GM23248 (cell line): ENCODE measurements at regions not wholly inside any gene's neighbourhood (a gene's known extent, or its start where the extent isn't known, plus 50 kb on each side); places are given as distances from the start of the nearest gene placed in this dataset.

Source experiments
- EZH2 ChIP-seq: fragments of 200-600 bp; sonication (generic); IDR thresholded peaks from 2 replicates; pipeline ENCODE4 v1.6.1; 2018; ENCODE audit warnings: antibody characterized with exemption, mild to moderate bottlenecking; ENCODE audit not compliant: insufficient read depth, poor library complexity, severe bottlenecking
- EZH2phosphoT487 ChIP-seq: fragments of 200-600 bp; sonication (generic); IDR thresholded peaks from 2 replicates; pipeline ENCODE4 v1.6.1; 2018; ENCODE audit warnings: antibody characterized with exemption, moderate library complexity, mild to moderate bottlenecking, low read depth; ENCODE audit not compliant: insufficient read depth

DNA sequence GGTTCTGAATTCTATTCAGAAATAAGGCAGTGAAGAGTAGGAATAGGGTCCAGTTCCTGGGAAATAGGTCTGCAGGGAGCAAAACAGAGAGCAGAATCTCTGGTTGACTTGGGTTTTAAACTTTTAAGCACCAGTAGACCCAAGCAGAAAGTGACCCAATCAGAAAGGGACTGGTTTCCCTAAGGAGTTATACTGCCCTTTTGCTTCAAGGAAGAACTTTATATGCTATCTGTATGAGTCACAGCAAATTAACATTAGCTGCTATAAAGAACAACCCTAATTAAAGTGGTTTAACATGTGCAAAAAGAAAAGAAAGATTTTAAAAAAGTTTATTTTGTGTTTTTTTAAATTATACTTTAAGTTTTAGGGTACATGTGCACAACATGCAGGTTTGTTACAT is 263.6 kb upstream of the EMCN start:
- TF ChIP-seq EZH2 = no peak
- TF ChIP-seq EZH2phosphoT487 = no peak
